RWPE2 (cell line): ENCODE measurements at regions not wholly inside any gene's neighbourhood (a gene's known extent, or its start where the extent isn't known, plus 50 kb on each side); places are given as distances from the start of the nearest gene placed in this dataset.

Experiments used
- ATAC-seq: fragments of 200-7000 bp; cut with Tn5 transposase; 3 replicates; pipeline ENCODE4 v1.9.1; 2021; ENCODE audit warnings: low read depth
- DNase-seq: peaks from one replicate; pipeline ENCODE4 v3.0.0-alpha.2; 2020; ENCODE audit warnings: low spot score
- H3K27ac ChIP-seq: fragments of 450-650 bp; 2 replicates; pipeline ENCODE4 v1.5.1; 2017; ENCODE audit warnings: mild to moderate bottlenecking; ENCODE audit not compliant: poor library complexity, severe bottlenecking
- H3K27me3 ChIP-seq: fragments of 250-450 bp; sonication (Bioruptor Pico); 2 replicates; pipeline ENCODE4 v1.5.1; 2021; ENCODE audit warnings: mild to moderate bottlenecking, moderate library complexity; ENCODE audit not compliant: insufficient read depth, poor library complexity, severe bottlenecking
- H3K36me3 ChIP-seq: fragments of 250-450 bp; sonication (Bioruptor Pico); 2 replicates; pipeline ENCODE4 v1.5.1; 2020; ENCODE audit warnings: low read depth, mild to moderate bottlenecking, moderate library complexity
- H3K4me1 ChIP-seq: fragments of 250-450 bp; sonication (Bioruptor Pico); 2 replicates; pipeline ENCODE4 v1.5.1; 2021; ENCODE audit warnings: mild to moderate bottlenecking, moderate library complexity; ENCODE audit not compliant: insufficient read depth, poor library complexity, severe bottlenecking
- H3K4me3 ChIP-seq: fragments of 250-450 bp; sonication (Bioruptor Pico); 2 replicates; pipeline ENCODE4 v1.5.1; 2021; ENCODE audit warnings: mild to moderate bottlenecking, moderate library complexity; ENCODE audit not compliant: severe bottlenecking
- H3K9me3 ChIP-seq: fragments of 250-450 bp; sonication (Bioruptor Pico); 2 replicates; pipeline ENCODE4 v1.5.1; 2021; ENCODE audit warnings: mild to moderate bottlenecking, moderate library complexity; ENCODE audit not compliant: severe bottlenecking
- CTCF ChIP-seq: fragments of 450-650 bp; IDR thresholded peaks from one replicate; pipeline ENCODE4 v1.5.1; 2017; ENCODE audit warnings: mild to moderate bottlenecking, moderate library complexity; ENCODE audit not compliant: poor library complexity, severe bottlenecking

GRCh38 chrX:39555431-39555830 lies 542.3 kb downstream of the BCOR start:
- no peak for ATAC-seq
- Histone ChIP-seq H3K9me3 (no peaks in the 10 kb centered on the region), H3K4me3 (no peak overlapping the region), H3K27ac (no peak overlapping the region), H3K4me1 (no peaks in the 10 kb centered on the region), H3K36me3 (no peaks in the 10 kb centered on the region), H3K27me3 (no peaks in the 10 kb centered on the region)
- TF ChIP-seq CTCF: no peak
- no peak for DNase-seq

GRCh38 chrX:39556056-39556455 lies 541.7 kb downstream of the BCOR start:
- no peaks in the 10 kb centered on the region for H3K36me3 ChIP-seq
- ATAC-seq (no peak), DNase-seq (no peak)
- no peak overlapping the region for H3K27ac ChIP-seq
- H3K4me3 ChIP-seq: no peak overlapping the region
- no peaks in the 10 kb centered on the region for H3K9me3 ChIP-seq
- no peaks in the 10 kb centered on the region for H3K4me1 ChIP-seq
- no peaks in the 10 kb centered on the region for H3K27me3 ChIP-seq
- TF ChIP-seq CTCF: no peak

- ATAC-seq (peak; percentile 89), DNase-seq (no peak)
- no peaks in the 10 kb centered on the region for H3K4me1 ChIP-seq
- TF ChIP-seq CTCF: no peak
- no peaks in the 10 kb centered on the region for H3K9me3 ChIP-seq
- H3K27me3 ChIP-seq: no peaks in the 10 kb centered on the region
- H3K4me3 ChIP-seq: no peak overlapping the region
- no peaks in the 10 kb centered on the region for H3K36me3 ChIP-seq
- H3K27ac ChIP-seq: peak overlapping the region; percentile 29
These were observed 538.5 kb downstream of the BCOR start for GRCh38 chrX:39559229-39559628.

GRCh38 chrX:39560271-39560670 lies 537.5 kb downstream of the BCOR start:
- Histone ChIP-seq H3K36me3 (no peaks in the 10 kb centered on the region), H3K4me3 (no peak overlapping the region), H3K4me1 (no peaks in the 10 kb centered on the region), H3K27me3 (no peaks in the 10 kb centered on the region), H3K27ac (no peak overlapping the region), H3K9me3 (no peaks in the 10 kb centered on the region)
- ATAC-seq (no peak), DNase-seq (no peak)
- TF ChIP-seq CTCF: no peak

- H3K9me3 ChIP-seq: no peaks in the 10 kb centered on the region
- TF ChIP-seq CTCF: no peak
- no peak overlapping the region for H3K4me3 ChIP-seq
- no peak overlapping the region for H3K27ac ChIP-seq
- no peaks in the 10 kb centered on the region for H3K27me3 ChIP-seq
- no peak for ATAC-seq
- DNase-seq: no peak
- H3K4me1 ChIP-seq: no peaks in the 10 kb centered on the region
- H3K36me3 ChIP-seq: no peaks in the 10 kb centered on the region
These were observed 534.6 kb downstream of the BCOR start for GRCh38 chrX:39563178-39563577.
